GM12878 (cell line): ENCODE measurements at regions not wholly inside any gene's neighbourhood (a gene's known extent, or its start where the extent isn't known, plus 50 kb on each side); places are given as distances from the start of the nearest gene placed in this dataset.

ENCODE experiments used
- BRCA1 ChIP-seq: IDR thresholded peaks from 2 replicates; pipeline ENCODE4 v1.6.1; 2011; ENCODE audit warnings: low read depth, low read length, improper control_type of control experiment
- CEBPB ChIP-seq, 2 experiments: fragments of 150-350 bp in 1 of 2; IDR thresholded peaks; 2 replicates each; pipeline ENCODE4 v1.6.1; 2012 to 2014; ENCODE audit warnings: low read depth in 2 of 2, low read length in 2 of 2, borderline replicate concordance in 1 of 2, inconsistent platforms in 1 of 2
- CTCF ChIP-seq, 3 experiments: IDR thresholded peaks in 2 of 3; conservative IDR thresholded peaks in 1 of 3; 2 replicates each; pipeline ENCODE4 v1.5.1; 2011; ENCODE audit warnings: low read depth in 3 of 3, low read length in 3 of 3, mild to moderate bottlenecking in 3 of 3, control low read depth in 2 of 3, moderate library complexity in 2 of 3, inconsistent platforms in 1 of 3, mixed read lengths in 1 of 3; ENCODE audit not compliant: control insufficient read depth in 2 of 3, insufficient read depth in 1 of 3; ENCODE audit errors: extremely low read depth in 1 of 3
- HDGF ChIP-seq: fragments of 450-650 bp; IDR thresholded peaks from 2 replicates; pipeline ENCODE4 v1.6.1; 2016; ENCODE audit warnings: antibody characterized with exemption
- NBN ChIP-seq: fragments of 450-650 bp; IDR thresholded peaks from 2 replicates; pipeline ENCODE4 v1.6.1; 2016
- YBX1 ChIP-seq: fragments of 450-650 bp; IDR thresholded peaks from 2 replicates; pipeline ENCODE4 v1.6.1; 2016; ENCODE audit warnings: antibody characterized with exemption

GRCh38 chr11:130712480-130712879, 203.8 kb downstream of the SNX19 start:
- TF ChIP-seq HDGF, result no peak
- TF ChIP-seq CEBPB (IDR thresholded peaks at IDR 0.05; ENCODE audit: borderline replicate concordance in 1 of 2, low read depth in 2 of 2, low read length in 2 of 2), result no peak
- no peak for TF ChIP-seq BRCA1
- TF ChIP-seq NBN, result no peak
- no peak for TF ChIP-seq YBX1
- no peak for TF ChIP-seq CTCF (IDR thresholded peaks at IDR 0.05 in 2 of 3, conservative IDR thresholded peaks at IDR 0.05 in 1 of 3; ENCODE audit: control insufficient read depth in 2 of 3, extremely low read depth in 1 of 3, insufficient read depth in 1 of 3, low read depth in 3 of 3, low read length in 3 of 3)
